Naive thymus-derived CD8-positive, alpha-beta T cell (primary cell): ENCODE measurements at regions not wholly inside any gene's neighbourhood (a gene's known extent, or its start where the extent isn't known, plus 50 kb on each side); places are given as distances from the start of the nearest gene placed in this dataset.
A peak's percentile ranks its signal among the peaks of the same experiment; 100 is the strongest.

ENCODE experiments used
- ATAC-seq, 2 donors: fragments of 150-1000 bp; cut with Tn5 transposase in 1 of 2; sonication (Bioruptor Pico), chemical (Tn5 transposase) in 1 of 2; 1 replicate in 1 of 2; 2 replicates in 1 of 2; pipeline ENCODE4 v1.10.0; 2021; ENCODE audit warnings: mild to moderate bottlenecking in 2 of 2, moderate library complexity in 2 of 2
- POLR2A ChIA-PET: fragments of 350-600 bp; sonication (Branson Sonifier 250); formaldehyde crosslinking; loops from one replicate; lab custom pipeline; 2021; ENCODE audit warnings: antibody characterized with exemption; lab: Charles Lee
- DNase-seq, 10 donors: peaks; one replicate each; pipeline versions ENCODE4 v3.0.0 to v3.0.0-alpha.2; 2020 to 2022
- H3K27ac Mint-ChIP-seq, 10 donors: one replicate each; pipeline ENCODE4 v1.8.0; 2020 to 2022; ENCODE audit warnings: mild to moderate bottlenecking in 10 of 10, mixed read lengths in 10 of 10, moderate library complexity in 4 of 10, inconsistent platforms in 1 of 10
- H3K27me3 Mint-ChIP-seq, 5 donors: one replicate each; pipeline ENCODE4 v1.8.0; 2021 to 2022; ENCODE audit warnings: mixed read lengths in 5 of 5
- H3K36me3 Mint-ChIP-seq, 3 donors: one replicate each; pipeline ENCODE4 v1.8.0; 2020 to 2022; ENCODE audit warnings: mixed read lengths in 3 of 3, mild to moderate bottlenecking in 2 of 3, inconsistent platforms in 1 of 3
- H3K4me1 Mint-ChIP-seq, 4 donors: one replicate each; pipeline ENCODE4 v1.8.0; 2021 to 2022; ENCODE audit warnings: mixed read lengths in 4 of 4
- H3K4me3 Mint-ChIP-seq, 10 donors: one replicate each; pipeline ENCODE4 v1.8.0; 2020 to 2022; ENCODE audit warnings: mild to moderate bottlenecking in 10 of 10, mixed read lengths in 10 of 10, moderate library complexity in 6 of 10, inconsistent platforms in 1 of 10
- H3K9me3 Mint-ChIP-seq, 9 donors: one replicate each; pipeline ENCODE4 v1.8.0; 2020 to 2022; ENCODE audit warnings: mixed read lengths in 9 of 9, mild to moderate bottlenecking in 3 of 9, inconsistent platforms in 1 of 9, moderate library complexity in 1 of 9

GRCh38 chr14:65949711-65950516 is 536.3 kb upstream of the CCDC196 start:
- peaks cover 31 to 54% (median 41%) of the 10 kb centered on the region in 4 donors for H3K4me1 Mint-ChIP-seq
- H3K4me3 Mint-ChIP-seq = peak overlapping the region in 8 of 10 donors; percentile 8 to 67 (median 23)
- no peak for DNase-seq
- POLR2A ChIA-PET = interaction anchor here (0.9 to 1.8 kb wide), 6 partner anchors 8 to 103 kb away, joined by 3 to 5 read pairs (median 3); no protein-coding TSS in a partner anchor
- ATAC-seq = peak; percentile 32 to 56
- peak overlapping the region in 8 of 10 donors; percentile 7 to 78 (median 62) for H3K27ac Mint-ChIP-seq
- H3K9me3 Mint-ChIP-seq = no peaks in the 10 kb centered on the region
- H3K36me3 Mint-ChIP-seq = no peaks in the 10 kb centered on the region
- H3K27me3 Mint-ChIP-seq = peaks cover 0 to 1% (median 0%) of the 10 kb centered on the region in 5 donors

GRCh38 chr14:65954942-65955341 is 531.2 kb upstream of the CCDC196 start:
- Mint-ChIP-seq H3K4me1 (peaks cover 19 to 32% (median 25%) of the 10 kb centered on the region in 4 donors), H3K9me3 (no peaks in the 10 kb centered on the region), H3K36me3 (no peaks in the 10 kb centered on the region), H3K4me3 (no peak overlapping the region), H3K27ac (no peak overlapping the region), H3K27me3 (no peaks in the 10 kb centered on the region)
- no peak for DNase-seq
- POLR2A ChIA-PET = interaction anchor here (0.5 to 1.8 kb wide), 4 partner anchors 9 to 518 kb away, joined by 3 to 5 read pairs (median 4); no protein-coding TSS in a partner anchor
- ATAC-seq = no peak

GRCh38 chr14:65957631-65958205 is 528.5 kb upstream of the CCDC196 start:
- DNase-seq (no peak), ATAC-seq (no peak)
- H3K4me3 Mint-ChIP-seq = no peak overlapping the region
- no peaks in the 10 kb centered on the region for H3K36me3 Mint-ChIP-seq
- no peak overlapping the region for H3K27ac Mint-ChIP-seq
- POLR2A ChIA-PET = interaction anchor here (1.2 to 4.2 kb wide), 2 partner anchors 32 to 111 kb away, joined by 3 to 19 read pairs; no protein-coding TSS in a partner anchor
- no peaks in the 10 kb centered on the region for H3K27me3 Mint-ChIP-seq
- H3K4me1 Mint-ChIP-seq = peaks cover 19 to 32% (median 25%) of the 10 kb centered on the region in 4 donors
- H3K9me3 Mint-ChIP-seq = no peaks in the 10 kb centered on the region

GRCh38 chr14:65958664-65959562 is 527.3 kb upstream of the CCDC196 start:
- H3K9me3 Mint-ChIP-seq = no peaks in the 10 kb centered on the region
- peak overlapping the region in 5 of 10 donors; percentile 20 to 54 (median 48) for H3K4me3 Mint-ChIP-seq
- ATAC-seq (peak; percentile 70 to 80), DNase-seq (peak in 4 of 10 donors; percentile 1 to 60 (median 53))
- H3K4me1 Mint-ChIP-seq = peaks cover 19 to 30% (median 25%) of the 10 kb centered on the region in 4 donors
- no peaks in the 10 kb centered on the region for H3K36me3 Mint-ChIP-seq
- POLR2A ChIA-PET = interaction anchor here (0.5 to 4.2 kb wide), 8 partner anchors 9 to 753 kb away, joined by 3 to 19 read pairs (median 3); no protein-coding TSS in a partner anchor
- no peaks in the 10 kb centered on the region for H3K27me3 Mint-ChIP-seq
- H3K27ac Mint-ChIP-seq = peak overlapping the region in 6 of 10 donors; percentile 24 to 86 (median 50)

GRCh38 chr14:65959563-65960024 is 526.6 kb upstream of the CCDC196 start:
- H3K4me1 Mint-ChIP-seq = peaks cover 19 to 28% (median 25%) of the 10 kb centered on the region in 4 donors
- POLR2A ChIA-PET = interaction anchor here (0.5 to 4.2 kb wide), 7 partner anchors 10 to 754 kb away, joined by 3 to 19 read pairs (median 3); no protein-coding TSS in a partner anchor
- DNase-seq = no peak
- peak overlapping the region in 6 of 10 donors; percentile 24 to 86 (median 48) for H3K27ac Mint-ChIP-seq
- no peaks in the 10 kb centered on the region for H3K27me3 Mint-ChIP-seq
- H3K4me3 Mint-ChIP-seq = peak overlapping the region in 3 of 10 donors; percentile 20 to 54 (median 49)
- peak; percentile 10 to 33 for ATAC-seq
- H3K9me3 Mint-ChIP-seq = no peaks in the 10 kb centered on the region
- no peaks in the 10 kb centered on the region for H3K36me3 Mint-ChIP-seq

GRCh38 chr14:65961004-65961403 is 525.2 kb upstream of the CCDC196 start:
- no peaks in the 10 kb centered on the region for H3K9me3 Mint-ChIP-seq
- no peaks in the 10 kb centered on the region for H3K36me3 Mint-ChIP-seq
- POLR2A ChIA-PET = interaction anchor here (1.2 to 4.2 kb wide), 2 partner anchors 114 to 137 kb away, joined by 5 to 19 read pairs; no protein-coding TSS in a partner anchor
- peaks cover 19 to 28% (median 25%) of the 10 kb centered on the region in 4 donors for H3K4me1 Mint-ChIP-seq
- peaks cover 0 to 2% (median 0%) of the 10 kb centered on the region in 5 donors for H3K27me3 Mint-ChIP-seq
- peak; percentile 35 to 68 (median 51) for DNase-seq
- H3K4me3 Mint-ChIP-seq = no peak overlapping the region
- peak overlapping the region in 2 of 10 donors; percentile 22 to 45 for H3K27ac Mint-ChIP-seq
- ATAC-seq = peak; percentile 68 to 83

GRCh38 chr14:65962952-65963351 is 523.2 kb upstream of the CCDC196 start:
- DNase-seq (no peak), ATAC-seq (no peak)
- peaks cover 19 to 28% (median 25%) of the 10 kb centered on the region in 4 donors for H3K4me1 Mint-ChIP-seq
- H3K9me3 Mint-ChIP-seq = no peaks in the 10 kb centered on the region
- POLR2A ChIA-PET = no interaction called here
- H3K27me3 Mint-ChIP-seq = peaks cover 0 to 2% (median 0%) of the 10 kb centered on the region in 5 donors
- H3K27ac Mint-ChIP-seq = no peak overlapping the region
- no peak overlapping the region for H3K4me3 Mint-ChIP-seq
- H3K36me3 Mint-ChIP-seq = no peaks in the 10 kb centered on the region

GRCh38 chr14:65964366-65964765 is 521.8 kb upstream of the CCDC196 start:
- ATAC-seq (no peak), DNase-seq (no peak)
- Mint-ChIP-seq H3K9me3 (no peaks in the 10 kb centered on the region), H3K36me3 (no peaks in the 10 kb centered on the region), H3K27me3 (peaks cover 0 to 2% (median 0%) of the 10 kb centered on the region in 5 donors), H3K27ac (no peak overlapping the region), H3K4me1 (peaks cover 10 to 19% (median 18%) of the 10 kb centered on the region in 4 donors), H3K4me3 (no peak overlapping the region)
- POLR2A ChIA-PET = no interaction called here

GRCh38 chr14:65966188-65966587 is 520.0 kb upstream of the CCDC196 start:
- H3K36me3 Mint-ChIP-seq = no peaks in the 10 kb centered on the region
- H3K4me3 Mint-ChIP-seq = no peak overlapping the region
- H3K27ac Mint-ChIP-seq = no peak overlapping the region
- ATAC-seq (no peak), DNase-seq (no peak)
- POLR2A ChIA-PET = interaction anchor here (0.6 to 1.5 kb wide), 3 partner anchors 20 to 216 kb away, joined by 3 to 5 read pairs (median 4); no protein-coding TSS in a partner anchor
- H3K9me3 Mint-ChIP-seq = peaks cover 0 to 1% (median 0%) of the 10 kb centered on the region in 9 donors
- peaks cover 0 to 5% (median 1%) of the 10 kb centered on the region in 4 donors for H3K4me1 Mint-ChIP-seq
- H3K27me3 Mint-ChIP-seq = peaks cover 0 to 2% (median 0%) of the 10 kb centered on the region in 5 donors

GRCh38 chr14:65972346-65972870 is 513.8 kb upstream of the CCDC196 start:
- H3K36me3 Mint-ChIP-seq = no peaks in the 10 kb centered on the region
- peaks cover 0 to 5% (median 3%) of the 10 kb centered on the region in 4 donors for H3K4me1 Mint-ChIP-seq
- POLR2A ChIA-PET = no interaction called here
- peaks cover 0 to 1% (median 0%) of the 10 kb centered on the region in 9 donors for H3K9me3 Mint-ChIP-seq
- no peak overlapping the region for H3K4me3 Mint-ChIP-seq
- H3K27ac Mint-ChIP-seq = no peak overlapping the region
- peaks cover 0 to 2% (median 0%) of the 10 kb centered on the region in 5 donors for H3K27me3 Mint-ChIP-seq
- DNase-seq (no peak), ATAC-seq (no peak)

GRCh38 chr14:65972891-65973290 is 513.3 kb upstream of the CCDC196 start:
- POLR2A ChIA-PET = no interaction called here
- ATAC-seq (no peak), DNase-seq (no peak)
- Mint-ChIP-seq H3K4me3 (no peak overlapping the region), H3K4me1 (peaks cover 0 to 5% (median 3%) of the 10 kb centered on the region in 4 donors), H3K9me3 (peaks cover 0 to 1% (median 0%) of the 10 kb centered on the region in 9 donors), H3K36me3 (no peaks in the 10 kb centered on the region), H3K27me3 (peaks cover 0 to 2% (median 0%) of the 10 kb centered on the region in 5 donors), H3K27ac (no peak overlapping the region)
